Lung (tissue), 11 donors: ENCODE measurements at regions not wholly inside any gene's neighbourhood (a gene's known extent, or its start where the extent isn't known, plus 50 kb on each side); places are given as distances from the start of the nearest gene placed in this dataset.

ENCODE experiments used
- ATAC-seq: fragments of 200-7000 bp; cut with Tn5 transposase; one replicate; pipeline ENCODE4 v1.9.1; 2020; ENCODE audit warnings: moderate number of reproducible peaks; ENCODE audit not compliant: insufficient read depth, low FRiP score
- DNase-seq, 3 donors: peaks; one replicate each; pipeline ENCODE4 v3.0.0-alpha.2; 2013 to 2017
- H3K27ac ChIP-seq, 2 donors: one replicate each; pipeline ENCODE4 v1.5.1; 2013; ENCODE audit warnings: mild to moderate bottlenecking in 2 of 2, moderate library complexity in 2 of 2, control low read depth in 1 of 2, inconsistent platforms in 1 of 2, low read depth in 1 of 2, low read length in 1 of 2
- H3K27me3 ChIP-seq, 3 donors: one replicate each; pipeline ENCODE4 v1.5.1; 2013; ENCODE audit warnings: low read length in 2 of 3; ENCODE audit not compliant: control insufficient read depth in 3 of 3, insufficient read depth in 3 of 3
- H3K36me3 ChIP-seq, 4 donors: one replicate each; pipeline ENCODE4 v1.5.1; 2013; ENCODE audit warnings: low read length in 4 of 4, mild to moderate bottlenecking in 1 of 4, moderate library complexity in 1 of 4; ENCODE audit not compliant: control insufficient read depth in 4 of 4, insufficient read depth in 4 of 4
- H3K4me1 ChIP-seq, 5 donors: one replicate each; pipeline ENCODE4 v1.5.1; 2013; ENCODE audit warnings: low read length in 5 of 5, mild to moderate bottlenecking in 2 of 5, moderate library complexity in 1 of 5; ENCODE audit not compliant: control insufficient read depth in 5 of 5, insufficient read depth in 5 of 5
- H3K4me3 ChIP-seq: one replicate; pipeline ENCODE4 v1.5.1; 2013; ENCODE audit warnings: mild to moderate bottlenecking, control low read depth, moderate library complexity
- H3K9ac ChIP-seq, 2 donors: one replicate each; pipeline ENCODE4 v1.5.1; 2013; ENCODE audit warnings: low read length in 2 of 2, control low read depth in 1 of 2; ENCODE audit not compliant: insufficient read depth in 1 of 2
- H3K9me3 ChIP-seq, 4 donors: one replicate each; pipeline ENCODE4 v1.5.1; 2013; ENCODE audit warnings: low read length in 3 of 4, mild to moderate bottlenecking in 1 of 4, moderate library complexity in 1 of 4; ENCODE audit not compliant: control insufficient read depth in 4 of 4, insufficient read depth in 3 of 4
- WGBS, 2 donors: extraction: QIAGEN DNeasy Blood & Tissue Kit; methylation state at CpG; one replicate each; pipeline ENCODE4 v1.1.7; 2013; 5-methylcytosine and 5-hydroxymethylcytosine counted together
- TF ChIP-seq, protein P1 (sequence below): IDR thresholded peaks from 2 replicates; pipeline ENCODE4 v1.5.1; 2012; ENCODE audit warnings: mild to moderate bottlenecking; ENCODE audit errors: control extremely low read depth, extremely low read depth
- donor health status: control.
- donor health status: control.
- donor health status: Bipolar disorder and iron deficiency.
- donor health status: healthy.
- donor health status: DM: yes; HTN: yes; CAD: no.

DNA sequence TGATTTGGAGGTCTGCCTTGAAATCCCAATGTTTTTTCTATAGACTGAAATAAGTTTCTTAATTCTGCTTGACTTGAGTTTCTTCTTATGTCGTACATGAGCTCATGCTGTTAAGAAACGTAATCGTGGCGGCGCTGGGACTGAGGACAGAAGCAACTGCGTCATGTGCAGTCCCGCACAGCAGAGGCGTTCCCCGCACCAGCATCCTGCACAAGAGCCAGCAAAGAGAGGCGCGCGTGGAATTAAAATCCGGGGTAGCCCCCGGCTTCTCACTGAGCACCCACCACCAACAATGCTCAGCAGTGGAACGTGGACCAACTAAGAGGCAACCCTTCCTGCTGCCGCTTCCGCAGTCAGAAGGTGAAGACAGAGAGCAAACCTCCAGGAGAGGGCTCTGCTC, 496.2 kb upstream of the ADAMTS16 start:
- no peaks in the 10 kb centered on the region for H3K27me3 ChIP-seq
- H3K9ac ChIP-seq: no peak overlapping the region
- H3K4me1 ChIP-seq: no peaks in the 10 kb centered on the region
- H3K36me3 ChIP-seq: no peaks in the 10 kb centered on the region
- TF ChIP-seq, protein P1, sequence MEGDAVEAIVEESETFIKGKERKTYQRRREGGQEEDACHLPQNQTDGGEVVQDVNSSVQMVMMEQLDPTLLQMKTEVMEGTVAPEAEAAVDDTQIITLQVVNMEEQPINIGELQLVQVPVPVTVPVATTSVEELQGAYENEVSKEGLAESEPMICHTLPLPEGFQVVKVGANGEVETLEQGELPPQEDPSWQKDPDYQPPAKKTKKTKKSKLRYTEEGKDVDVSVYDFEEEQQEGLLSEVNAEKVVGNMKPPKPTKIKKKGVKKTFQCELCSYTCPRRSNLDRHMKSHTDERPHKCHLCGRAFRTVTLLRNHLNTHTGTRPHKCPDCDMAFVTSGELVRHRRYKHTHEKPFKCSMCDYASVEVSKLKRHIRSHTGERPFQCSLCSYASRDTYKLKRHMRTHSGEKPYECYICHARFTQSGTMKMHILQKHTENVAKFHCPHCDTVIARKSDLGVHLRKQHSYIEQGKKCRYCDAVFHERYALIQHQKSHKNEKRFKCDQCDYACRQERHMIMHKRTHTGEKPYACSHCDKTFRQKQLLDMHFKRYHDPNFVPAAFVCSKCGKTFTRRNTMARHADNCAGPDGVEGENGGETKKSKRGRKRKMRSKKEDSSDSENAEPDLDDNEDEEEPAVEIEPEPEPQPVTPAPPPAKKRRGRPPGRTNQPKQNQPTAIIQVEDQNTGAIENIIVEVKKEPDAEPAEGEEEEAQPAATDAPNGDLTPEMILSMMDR: no peak
- no peak overlapping the region for H3K27ac ChIP-seq
- ATAC-seq (no peak), DNase-seq (no peak)
- H3K4me3 ChIP-seq: no peak overlapping the region
- 95 to 96% methylated on average over 17 of the region's 17 CpGs for WGBS, 2 donors
- peaks cover 0 to 7% (median 2%) of the 10 kb centered on the region in 4 donors for H3K9me3 ChIP-seq

DNA sequence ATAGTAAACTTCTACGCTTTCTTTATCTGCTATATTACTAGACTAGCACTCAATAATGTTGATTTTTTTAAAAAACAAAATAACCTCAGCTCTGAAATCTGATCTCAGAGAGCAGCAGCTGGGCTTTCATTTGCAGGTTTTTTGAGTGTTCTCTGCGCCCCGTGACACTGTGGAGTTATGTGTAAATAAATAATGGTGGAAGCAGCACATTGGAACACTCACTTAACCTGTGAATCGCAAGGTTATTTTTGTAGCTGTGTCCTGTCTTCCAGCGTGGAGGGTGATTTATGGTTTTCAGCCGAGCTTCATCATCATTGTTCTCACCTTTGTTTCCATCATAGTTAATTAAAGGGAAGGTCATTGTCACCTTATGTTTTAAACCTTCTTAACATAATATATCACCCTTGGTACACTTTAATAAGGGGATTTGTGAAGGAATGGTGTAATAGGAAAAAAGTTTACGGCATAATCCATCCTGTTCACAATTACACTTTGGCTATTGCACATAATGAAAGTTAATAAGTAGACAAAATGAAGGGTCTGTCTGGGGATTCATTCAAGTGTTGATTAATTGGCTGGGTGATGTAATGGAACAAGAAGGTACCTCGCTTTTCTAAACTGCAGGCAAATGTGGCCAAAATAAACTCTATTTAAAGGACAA, 493.3 kb upstream of the ADAMTS16 start:
- no peak overlapping the region for H3K9ac ChIP-seq
- peak in 2 of 3 donors; percentile 5 to 16 for DNase-seq
- H3K9me3 ChIP-seq: peaks cover 0 to 7% (median 2%) of the 10 kb centered on the region in 4 donors
- TF ChIP-seq, protein P1: no peak
- no peak overlapping the region for H3K27ac ChIP-seq
- H3K27me3 ChIP-seq: no peaks in the 10 kb centered on the region
- H3K36me3 ChIP-seq: no peaks in the 10 kb centered on the region
- ATAC-seq: no peak
- no peak overlapping the region for H3K4me3 ChIP-seq
- 37 to 64% methylated on average over 8 of the region's 8 CpGs for WGBS, 2 donors
- no peaks in the 10 kb centered on the region for H3K4me1 ChIP-seq

DNA sequence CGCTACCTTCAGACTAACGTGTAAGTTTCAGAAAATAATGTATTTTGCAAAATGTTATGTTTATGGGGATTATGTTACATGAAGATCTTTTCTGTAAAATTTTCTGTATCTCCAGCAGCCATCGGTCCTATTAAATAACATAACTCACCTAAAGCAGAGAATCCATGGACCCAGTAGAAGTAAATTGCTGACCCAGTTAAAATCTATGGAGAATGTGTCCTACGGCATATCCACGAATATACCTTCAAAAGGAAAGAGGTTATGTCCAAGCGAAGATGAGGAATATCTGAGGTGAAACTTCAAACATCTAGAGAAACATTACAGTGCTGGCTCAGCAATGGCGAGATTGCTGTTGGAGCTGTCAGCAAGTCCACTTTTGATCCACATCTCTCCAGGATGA, 492.2 kb upstream of the ADAMTS16 start:
- no peak overlapping the region for H3K4me3 ChIP-seq
- H3K4me1 ChIP-seq: no peaks in the 10 kb centered on the region
- TF ChIP-seq, protein P1: no peak
- ATAC-seq (no peak), DNase-seq (no peak)
- peaks cover 0 to 3% (median 2%) of the 10 kb centered on the region in 4 donors for H3K9me3 ChIP-seq
- H3K9ac ChIP-seq: no peak overlapping the region
- H3K27me3 ChIP-seq: no peaks in the 10 kb centered on the region
- WGBS, 2 donors: 91% methylated on average over 7 of the region's 7 CpGs
- H3K27ac ChIP-seq: no peak overlapping the region
- H3K36me3 ChIP-seq: no peaks in the 10 kb centered on the region
